HEK293T (cell line): ENCODE measurements at regions not wholly inside any gene's neighbourhood (a gene's known extent, or its start where the extent isn't known, plus 50 kb on each side); places are given as distances from the start of the nearest gene placed in this dataset.

Source experiments
- CTCF ChIA-PET: fragments of 350-600 bp; formaldehyde crosslinking; extraction: SDS; loops from one replicate; lab custom pipeline; 2021; ENCODE audit warnings: antibody characterized with exemption, inconsistent platforms; lab: Yijun Ruan, JAX
- POLR2A ChIA-PET: fragments of 350-600 bp; formaldehyde crosslinking; extraction: SDS; loops from one replicate; lab custom pipeline; 2020; ENCODE audit warnings: antibody characterized with exemption, inconsistent platforms; lab: Yijun Ruan, JAX
- DNase-seq: peaks from one replicate; pipeline ENCODE4 v3.0.0; 2012; ENCODE audit warnings: mixed read lengths; ENCODE audit errors: extremely low spot score
- ARNT ChIP-seq: fragments of 450-650 bp; IDR thresholded peaks from 2 replicates; pipeline ENCODE4 v1.6.1; 2017; ENCODE audit warnings: mild to moderate bottlenecking
- BHLHE40 ChIP-seq: fragments of 450-650 bp; IDR thresholded peaks from 2 replicates; pipeline ENCODE4 v1.6.1; 2016; ENCODE audit warnings: mild to moderate bottlenecking, moderate library complexity, borderline replicate concordance
- CTBP1 ChIP-seq: fragments of 450-650 bp; IDR thresholded peaks from 2 replicates; pipeline ENCODE4 v1.6.1; 2016; ENCODE audit warnings: borderline replicate concordance
- ELF4 ChIP-seq: fragments of 450-650 bp; IDR thresholded peaks from 2 replicates; pipeline ENCODE4 v1.6.1; 2017; ENCODE audit warnings: antibody characterized with exemption
- FOXA1 ChIP-seq: fragments of 450-650 bp; IDR thresholded peaks from 2 replicates; pipeline ENCODE4 v1.6.1; 2016; ENCODE audit warnings: mild to moderate bottlenecking
- FOXK2 ChIP-seq: fragments of 450-650 bp; IDR thresholded peaks from 2 replicates; pipeline ENCODE4 v1.6.1; 2016; ENCODE audit warnings: mild to moderate bottlenecking
- FOXM1 ChIP-seq: fragments of 450-650 bp; IDR thresholded peaks from 2 replicates; pipeline ENCODE4 v1.6.1; 2017; ENCODE audit warnings: mild to moderate bottlenecking, borderline replicate concordance
- HDGF ChIP-seq: fragments of 450-650 bp; IDR thresholded peaks from 2 replicates; pipeline ENCODE4 v1.6.1; 2017; ENCODE audit warnings: antibody characterized with exemption, borderline replicate concordance
- L3MBTL2 ChIP-seq: fragments of 450-650 bp; conservative IDR thresholded peaks from 2 replicates; pipeline ENCODE4 v1.6.1; 2016; ENCODE audit warnings: mild to moderate bottlenecking
- LEF1 ChIP-seq: fragments of 450-650 bp; IDR thresholded peaks from 2 replicates; pipeline ENCODE4 v1.6.1; 2017; ENCODE audit warnings: mild to moderate bottlenecking, borderline replicate concordance
- NFRKB ChIP-seq: fragments of 450-650 bp; IDR thresholded peaks from 2 replicates; pipeline ENCODE4 v1.6.1; 2016; ENCODE audit warnings: mild to moderate bottlenecking, moderate library complexity
- PKNOX1 ChIP-seq: fragments of 450-650 bp; IDR thresholded peaks from 2 replicates; pipeline ENCODE4 v1.6.1; 2016
- SP1 ChIP-seq: fragments of 450-650 bp; IDR thresholded peaks from 2 replicates; pipeline ENCODE4 v1.6.1; 2017
- SUZ12 ChIP-seq: fragments of 450-650 bp; IDR thresholded peaks from 2 replicates; pipeline ENCODE4 v1.6.1; 2016; ENCODE audit warnings: mild to moderate bottlenecking
- TARDBP ChIP-seq: fragments of 450-650 bp; IDR thresholded peaks from 2 replicates; pipeline ENCODE4 v1.6.1; 2016
- ZNF384 ChIP-seq: fragments of 450-650 bp; IDR thresholded peaks from 2 replicates; pipeline ENCODE4 v1.6.1; 2016

- POLR2A ChIA-PET = no interaction called here
- no peak for TF ChIP-seq FOXK2
- TF ChIP-seq FOXM1 = no peak
- no peak for TF ChIP-seq PKNOX1
- TF ChIP-seq BHLHE40 = no peak
- no peak for TF ChIP-seq NFRKB
- TF ChIP-seq HDGF = no peak
- TF ChIP-seq TARDBP = no peak
- TF ChIP-seq CTBP1 = no peak
- CTCF ChIA-PET = no interaction called here
- no peak for DNase-seq
Observed at GRCh38 chr16:9607515-9608230, 516.2 kb downstream of the HAPSTR1 start.

GRCh38 chr16:9610727-9611126 lies 519.3 kb downstream of the HAPSTR1 start:
- TF ChIP-seq L3MBTL2 (no peak), PKNOX1 (no peak), SP1 (no peak), SUZ12 (no peak), FOXK2 (no peak), BHLHE40 (no peak), FOXA1 (no peak), ARNT (no peak), ZNF384 (no peak), ELF4 (no peak), FOXM1 (no peak), TARDBP (no peak), LEF1 (no peak)
- DNase-seq = no peak
- POLR2A ChIA-PET = no interaction called here
- CTCF ChIA-PET = no interaction called here

- no peak for DNase-seq
- ChIA-PET POLR2A (no interaction called here), CTCF (no interaction called here)
- TF ChIP-seq FOXA1 = no peak
- no peak for TF ChIP-seq LEF1
- TF ChIP-seq FOXK2 = no peak
Observed at GRCh38 chr16:9612267-9612666, 520.8 kb downstream of the HAPSTR1 start.

- POLR2A ChIA-PET = no interaction called here
- CTCF ChIA-PET = no interaction called here
- TF ChIP-seq HDGF (no peak), BHLHE40 (no peak)
- no peak for DNase-seq
Observed at GRCh38 chr16:9614389-9614788, 522.9 kb downstream of the HAPSTR1 start.

- no peak for TF ChIP-seq ARNT
- no peak for TF ChIP-seq PKNOX1
- TF ChIP-seq FOXA1 = no peak
- no peak for TF ChIP-seq NFRKB
- no peak for TF ChIP-seq LEF1
- no peak for TF ChIP-seq FOXM1
- TF ChIP-seq SUZ12 = no peak
- POLR2A ChIA-PET = no interaction called here
- CTCF ChIA-PET = no interaction called here
- DNase-seq = no peak
Observed at GRCh38 chr16:9622268-9622667, 530.8 kb downstream of the HAPSTR1 start.

- no peak for DNase-seq
- ChIA-PET POLR2A (no interaction called here), CTCF (interaction anchor here (0.7 kb wide), 1 partner anchor 254 kb away, joined by 9 read pairs; no protein-coding TSS in a partner anchor)
- TF ChIP-seq LEF1 (no peak), FOXA1 (no peak), BHLHE40 (no peak), PKNOX1 (no peak), HDGF (no peak), ZNF384 (no peak), L3MBTL2 (no peak), SUZ12 (no peak), TARDBP (no peak), ARNT (no peak), FOXK2 (no peak), ELF4 (no peak), SP1 (no peak), CTBP1 (no peak)
Observed at GRCh38 chr16:9625122-9625521, 533.7 kb downstream of the HAPSTR1 start.
